ENCODE measurements at regions not wholly inside any gene's neighbourhood (a gene's known extent, or its start where the extent isn't known, plus 50 kb on each side); places are given as distances from the start of the nearest gene placed in this dataset.

DNA sequence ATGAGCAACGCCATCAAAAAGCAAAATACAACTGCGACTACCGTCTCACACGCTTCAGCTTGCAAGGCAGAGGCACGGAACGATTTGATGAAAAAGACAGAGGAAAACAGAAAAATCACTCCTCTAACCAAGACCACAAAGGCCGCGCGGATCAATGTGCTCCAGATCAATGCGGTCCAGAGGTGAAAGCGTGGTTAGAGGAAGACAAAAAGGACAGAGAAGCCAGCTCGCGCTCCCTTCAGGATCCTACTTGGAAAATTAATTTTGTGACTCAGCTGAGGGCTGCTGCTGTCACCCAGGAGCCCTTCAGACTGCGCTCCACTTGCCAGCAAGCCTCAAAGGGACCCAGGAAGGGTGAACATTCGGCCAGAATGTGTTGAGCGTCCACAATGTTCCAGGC, 140.2 kb upstream of the RPS6KA2 start:
- TF ChIP-seq POLR2A (IDR thresholded peaks at IDR 0.05; ENCODE audit: low read depth, low read length) (no peak), EZH2 (IDR thresholded peaks at IDR 0.05; ENCODE audit: borderline replicate concordance, low read depth, low read length, severe bottlenecking) (no peak), MYC (IDR thresholded peaks at IDR 0.05; ENCODE audit: low read depth, low read length) (no peak)
- TF ChIP-seq, protein P1, sequence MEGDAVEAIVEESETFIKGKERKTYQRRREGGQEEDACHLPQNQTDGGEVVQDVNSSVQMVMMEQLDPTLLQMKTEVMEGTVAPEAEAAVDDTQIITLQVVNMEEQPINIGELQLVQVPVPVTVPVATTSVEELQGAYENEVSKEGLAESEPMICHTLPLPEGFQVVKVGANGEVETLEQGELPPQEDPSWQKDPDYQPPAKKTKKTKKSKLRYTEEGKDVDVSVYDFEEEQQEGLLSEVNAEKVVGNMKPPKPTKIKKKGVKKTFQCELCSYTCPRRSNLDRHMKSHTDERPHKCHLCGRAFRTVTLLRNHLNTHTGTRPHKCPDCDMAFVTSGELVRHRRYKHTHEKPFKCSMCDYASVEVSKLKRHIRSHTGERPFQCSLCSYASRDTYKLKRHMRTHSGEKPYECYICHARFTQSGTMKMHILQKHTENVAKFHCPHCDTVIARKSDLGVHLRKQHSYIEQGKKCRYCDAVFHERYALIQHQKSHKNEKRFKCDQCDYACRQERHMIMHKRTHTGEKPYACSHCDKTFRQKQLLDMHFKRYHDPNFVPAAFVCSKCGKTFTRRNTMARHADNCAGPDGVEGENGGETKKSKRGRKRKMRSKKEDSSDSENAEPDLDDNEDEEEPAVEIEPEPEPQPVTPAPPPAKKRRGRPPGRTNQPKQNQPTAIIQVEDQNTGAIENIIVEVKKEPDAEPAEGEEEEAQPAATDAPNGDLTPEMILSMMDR (IDR thresholded peaks at IDR 0.05; ENCODE audit: extremely low read depth in 1 of 2, insufficient read depth in 1 of 2, low read depth in 1 of 2, low read length in 2 of 2): no peak

All from endothelial cell of umbilical vein (primary cell).